ENCODE measurements at regions not wholly inside any gene's neighbourhood (a gene's known extent, or its start where the extent isn't known, plus 50 kb on each side); places are given as distances from the start of the nearest gene placed in this dataset.

GRCh38 chr1:30328401-30329262 is 394.8 kb downstream of the MATN1 start:
- H3K27ac ChIP-seq, result no peak overlapping the region
- DNase-seq, result peak in 1 of 2 donors; percentile 21
- no peaks in the 10 kb centered on the region for H3K9me3 ChIP-seq
- H3K36me3 ChIP-seq, result no peaks in the 10 kb centered on the region
- no peaks in the 10 kb centered on the region for H3K27me3 ChIP-seq
- no peaks in the 10 kb centered on the region for H3K4me1 ChIP-seq
- H3K4me3 ChIP-seq, result no peak overlapping the region
- TF ChIP-seq, protein P1, sequence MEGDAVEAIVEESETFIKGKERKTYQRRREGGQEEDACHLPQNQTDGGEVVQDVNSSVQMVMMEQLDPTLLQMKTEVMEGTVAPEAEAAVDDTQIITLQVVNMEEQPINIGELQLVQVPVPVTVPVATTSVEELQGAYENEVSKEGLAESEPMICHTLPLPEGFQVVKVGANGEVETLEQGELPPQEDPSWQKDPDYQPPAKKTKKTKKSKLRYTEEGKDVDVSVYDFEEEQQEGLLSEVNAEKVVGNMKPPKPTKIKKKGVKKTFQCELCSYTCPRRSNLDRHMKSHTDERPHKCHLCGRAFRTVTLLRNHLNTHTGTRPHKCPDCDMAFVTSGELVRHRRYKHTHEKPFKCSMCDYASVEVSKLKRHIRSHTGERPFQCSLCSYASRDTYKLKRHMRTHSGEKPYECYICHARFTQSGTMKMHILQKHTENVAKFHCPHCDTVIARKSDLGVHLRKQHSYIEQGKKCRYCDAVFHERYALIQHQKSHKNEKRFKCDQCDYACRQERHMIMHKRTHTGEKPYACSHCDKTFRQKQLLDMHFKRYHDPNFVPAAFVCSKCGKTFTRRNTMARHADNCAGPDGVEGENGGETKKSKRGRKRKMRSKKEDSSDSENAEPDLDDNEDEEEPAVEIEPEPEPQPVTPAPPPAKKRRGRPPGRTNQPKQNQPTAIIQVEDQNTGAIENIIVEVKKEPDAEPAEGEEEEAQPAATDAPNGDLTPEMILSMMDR (IDR thresholded peaks at IDR 0.05), result no peak
- TF ChIP-seq EP300 (IDR thresholded peaks at IDR 0.05), result no peak
- TF ChIP-seq POLR2A (IDR thresholded peaks at IDR 0.05), result no peak
- TF ChIP-seq POLR2AphosphoS5 (IDR thresholded peaks at IDR 0.05), result no peak
- ATAC-seq (ENCODE audit: low FRiP score in 2 of 2), result no peak
- 78 to 83% methylated on average over 9 of the region's 9 CpGs for WGBS, 2 donors

DNA sequence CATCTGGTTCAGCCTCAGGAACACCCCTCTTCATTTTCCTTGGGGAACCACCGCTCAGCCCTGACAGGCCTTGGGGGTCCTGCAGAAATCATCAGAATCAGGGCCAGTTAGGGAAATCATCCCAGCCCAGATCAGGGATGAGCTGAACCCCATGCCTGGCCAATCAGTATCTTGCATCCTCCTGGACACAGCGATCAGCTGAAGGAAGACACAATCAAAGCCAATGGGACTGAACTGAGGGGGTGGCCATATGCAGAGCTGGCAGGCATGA is 395.4 kb downstream of the MATN1 start:
- WGBS, 2 donors, result 94% methylated on average over 2 of the region's 2 CpGs
- Histone ChIP-seq H3K4me3 (no peak overlapping the region), H3K27ac (no peak overlapping the region), H3K36me3 (no peaks in the 10 kb centered on the region), H3K9me3 (no peaks in the 10 kb centered on the region), H3K27me3 (no peaks in the 10 kb centered on the region), H3K4me1 (no peaks in the 10 kb centered on the region)
- no peak for DNase-seq
- no peak for ATAC-seq (ENCODE audit: low FRiP score in 2 of 2)
- no peak for TF ChIP-seq EP300 (IDR thresholded peaks at IDR 0.05)

DNA sequence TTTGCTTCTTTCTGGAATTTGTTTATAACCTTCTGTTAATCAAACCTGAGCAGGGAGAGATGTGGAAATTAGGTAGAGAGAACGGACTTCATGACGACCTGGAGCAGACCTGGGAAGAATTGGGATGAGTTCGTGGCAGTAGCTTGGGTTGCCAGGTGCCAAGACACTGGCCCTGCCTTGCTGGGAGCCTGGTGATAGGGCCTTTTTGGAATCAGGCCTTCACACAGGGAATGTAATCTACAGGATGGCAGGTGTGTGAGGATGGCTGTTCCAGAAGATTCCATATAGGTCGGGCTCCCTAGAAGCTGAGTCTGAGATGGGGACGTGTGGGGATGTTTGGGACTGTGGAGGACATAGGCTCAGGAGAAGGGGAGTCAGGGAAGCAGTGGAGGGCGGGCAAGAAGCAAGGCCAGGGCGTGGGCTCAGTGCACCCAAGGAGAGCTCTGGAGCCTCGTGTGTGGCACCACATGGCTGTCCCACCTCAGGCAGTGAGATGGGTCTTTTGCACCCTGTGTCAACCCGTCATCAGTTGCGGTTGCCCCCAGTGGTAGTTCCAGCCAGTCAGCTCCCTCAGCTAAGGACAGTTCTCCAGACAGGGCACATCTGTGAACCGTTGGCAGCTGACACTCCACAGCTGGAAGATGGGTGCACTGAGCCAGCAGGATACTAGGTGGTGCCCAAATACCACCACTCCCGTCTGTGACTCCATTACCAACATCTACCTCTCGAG is 395.9 kb downstream of the MATN1 start:
- DNase-seq (peak in 1 of 2 donors; percentile 19), ATAC-seq (ENCODE audit: low FRiP score in 2 of 2) (no peak)
- Histone ChIP-seq H3K36me3 (no peaks in the 10 kb centered on the region), H3K4me3 (no peak overlapping the region), H3K27me3 (no peaks in the 10 kb centered on the region), H3K27ac (no peak overlapping the region), H3K4me1 (no peaks in the 10 kb centered on the region), H3K9me3 (no peaks in the 10 kb centered on the region)
- 76 to 77% methylated on average over 9 to 12 of the region's 13 CpGs for WGBS, 2 donors
- TF ChIP-seq, protein P1 (IDR thresholded peaks at IDR 0.05), result no peak
- TF ChIP-seq POLR2A (IDR thresholded peaks at IDR 0.05) (no peak), EP300 (IDR thresholded peaks at IDR 0.05) (no peak), POLR2AphosphoS5 (IDR thresholded peaks at IDR 0.05) (no peak)

- 52 to 72% methylated on average over 2 to 6 of the region's 6 CpGs for WGBS, 2 donors
- Histone ChIP-seq H3K27ac (no peak overlapping the region), H3K27me3 (no peaks in the 10 kb centered on the region), H3K36me3 (no peaks in the 10 kb centered on the region), H3K4me1 (no peaks in the 10 kb centered on the region), H3K9me3 (no peaks in the 10 kb centered on the region), H3K4me3 (no peak overlapping the region)
- TF ChIP-seq EP300 (IDR thresholded peaks at IDR 0.05) (no peak), POLR2AphosphoS5 (IDR thresholded peaks at IDR 0.05) (no peak)
- TF ChIP-seq, protein P1 (IDR thresholded peaks at IDR 0.05), result no peak
- ATAC-seq (ENCODE audit: low FRiP score in 2 of 2) (no peak), DNase-seq (peak in 1 of 2 donors; percentile 14)
Measured at GRCh38 chr1:30325999-30326398, 397.4 kb downstream of the MATN1 start.

DNA sequence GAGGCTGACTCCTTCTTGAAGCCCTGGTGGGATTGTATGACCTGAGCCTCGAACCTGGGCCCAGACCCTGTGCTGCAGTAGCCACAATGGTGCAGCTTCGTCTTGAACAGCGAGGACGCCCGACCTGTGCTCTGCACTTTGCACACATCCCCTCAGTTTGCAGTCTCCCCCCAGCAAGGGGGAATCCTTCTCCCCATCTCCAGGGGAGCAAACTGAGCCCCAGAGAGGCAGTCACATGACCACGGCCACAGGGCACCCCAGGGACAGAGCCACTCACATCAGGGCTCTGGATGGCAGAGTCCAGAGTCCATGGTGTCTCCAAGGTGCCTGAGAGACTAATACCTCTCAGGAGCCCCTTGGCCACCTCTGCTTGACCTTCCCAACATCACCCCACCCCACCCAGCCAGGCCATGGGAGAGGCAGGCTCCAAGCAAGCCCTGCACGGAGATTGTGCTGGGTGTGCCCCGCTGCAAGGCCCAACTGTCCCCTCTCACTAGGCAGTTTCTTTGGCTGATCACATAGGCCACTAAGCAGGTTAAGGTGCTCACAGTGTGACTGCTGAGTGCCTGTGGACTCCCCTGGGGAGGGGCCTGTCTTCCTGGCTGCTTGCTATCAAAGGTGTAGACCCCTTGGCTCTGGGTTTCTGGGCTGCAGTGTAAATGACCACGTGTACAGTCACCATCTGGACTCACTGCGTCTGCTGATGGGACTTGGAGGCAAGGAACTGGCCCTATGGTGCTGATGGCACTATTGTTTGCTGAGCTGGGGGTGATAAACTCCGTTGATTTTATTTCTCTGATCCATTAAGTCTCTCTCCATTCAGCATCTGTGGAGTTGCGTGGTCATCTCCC is 398.1 kb downstream of the MATN1 start:
- Histone ChIP-seq H3K36me3 (no peaks in the 10 kb centered on the region), H3K27ac (no peak overlapping the region), H3K9me3 (no peaks in the 10 kb centered on the region), H3K27me3 (no peaks in the 10 kb centered on the region), H3K4me3 (no peak overlapping the region), H3K4me1 (no peaks in the 10 kb centered on the region)
- TF ChIP-seq POLR2A (IDR thresholded peaks at IDR 0.05), result no peak
- no peak for TF ChIP-seq EP300 (IDR thresholded peaks at IDR 0.05)
- no peak for TF ChIP-seq POLR2AphosphoS5 (IDR thresholded peaks at IDR 0.05)
- TF ChIP-seq, protein P1 (IDR thresholded peaks at IDR 0.05), result no peak
- ATAC-seq (ENCODE audit: low FRiP score in 2 of 2) (no peak), DNase-seq (peak in 1 of 2 donors; percentile 14)
- 69 to 76% methylated on average over 8 to 12 of the region's 12 CpGs for WGBS, 2 donors

All from upper lobe of left lung (tissue), 6 donors.